SU-DHL-6 (cell line): ENCODE measurements at regions not wholly inside any gene's neighbourhood (a gene's known extent, or its start where the extent isn't known, plus 50 kb on each side); places are given as distances from the start of the nearest gene placed in this dataset.

Source experiments
- EZH2phosphoT487 ChIP-seq: fragments of 200-600 bp; sonication (generic), shearing (Covaris generic); conservative IDR thresholded peaks from 2 replicates; pipeline ENCODE4 v1.6.1; 2018; ENCODE audit warnings: mild to moderate bottlenecking, antibody characterized with exemption, low read length, moderate library complexity, mixed read lengths
- TF ChIP-seq, protein P1 (sequence below): fragments of 200-600 bp; sonication (generic); IDR thresholded peaks from one replicate; pipeline ENCODE4 v1.5.1; 2017; ENCODE audit warnings: antibody characterized with exemption, mild to moderate bottlenecking, low read length, moderate library complexity; ENCODE audit not compliant: insufficient read depth, poor library complexity, severe bottlenecking

DNA sequence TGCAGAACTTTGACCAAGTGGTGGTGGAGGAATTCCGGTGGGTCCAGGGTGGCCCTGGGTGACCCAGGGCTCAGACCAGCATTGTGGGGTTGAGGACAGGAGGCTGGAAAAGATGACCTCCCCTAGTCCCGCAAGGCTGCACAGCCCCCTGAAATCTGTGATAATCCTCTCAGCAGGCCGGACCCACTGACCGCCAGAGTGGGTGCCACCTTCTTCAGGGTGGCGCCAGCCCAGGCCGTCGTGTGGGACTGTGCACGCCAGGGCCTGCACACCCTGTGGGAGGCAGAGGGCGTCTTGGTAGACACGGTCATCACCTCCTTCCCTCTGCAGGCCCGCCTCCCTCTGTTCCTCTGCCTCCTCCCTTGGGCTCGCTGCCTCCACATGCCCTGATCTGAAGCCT is 137.7 kb downstream of the TBC1D2B start:
- TF ChIP-seq EZH2phosphoT487: no peak
- TF ChIP-seq, protein P1, sequence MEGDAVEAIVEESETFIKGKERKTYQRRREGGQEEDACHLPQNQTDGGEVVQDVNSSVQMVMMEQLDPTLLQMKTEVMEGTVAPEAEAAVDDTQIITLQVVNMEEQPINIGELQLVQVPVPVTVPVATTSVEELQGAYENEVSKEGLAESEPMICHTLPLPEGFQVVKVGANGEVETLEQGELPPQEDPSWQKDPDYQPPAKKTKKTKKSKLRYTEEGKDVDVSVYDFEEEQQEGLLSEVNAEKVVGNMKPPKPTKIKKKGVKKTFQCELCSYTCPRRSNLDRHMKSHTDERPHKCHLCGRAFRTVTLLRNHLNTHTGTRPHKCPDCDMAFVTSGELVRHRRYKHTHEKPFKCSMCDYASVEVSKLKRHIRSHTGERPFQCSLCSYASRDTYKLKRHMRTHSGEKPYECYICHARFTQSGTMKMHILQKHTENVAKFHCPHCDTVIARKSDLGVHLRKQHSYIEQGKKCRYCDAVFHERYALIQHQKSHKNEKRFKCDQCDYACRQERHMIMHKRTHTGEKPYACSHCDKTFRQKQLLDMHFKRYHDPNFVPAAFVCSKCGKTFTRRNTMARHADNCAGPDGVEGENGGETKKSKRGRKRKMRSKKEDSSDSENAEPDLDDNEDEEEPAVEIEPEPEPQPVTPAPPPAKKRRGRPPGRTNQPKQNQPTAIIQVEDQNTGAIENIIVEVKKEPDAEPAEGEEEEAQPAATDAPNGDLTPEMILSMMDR: no peak
